ENCODE measurements at regions not wholly inside any gene's neighbourhood (a gene's known extent, or its start where the extent isn't known, plus 50 kb on each side); places are given as distances from the start of the nearest gene placed in this dataset.
"Not testable (repeated sequence)": the region's sequence is repeated elsewhere in the genome, so short reads cannot be mapped to it uniquely, and the experiment has no call there.

DNA sequence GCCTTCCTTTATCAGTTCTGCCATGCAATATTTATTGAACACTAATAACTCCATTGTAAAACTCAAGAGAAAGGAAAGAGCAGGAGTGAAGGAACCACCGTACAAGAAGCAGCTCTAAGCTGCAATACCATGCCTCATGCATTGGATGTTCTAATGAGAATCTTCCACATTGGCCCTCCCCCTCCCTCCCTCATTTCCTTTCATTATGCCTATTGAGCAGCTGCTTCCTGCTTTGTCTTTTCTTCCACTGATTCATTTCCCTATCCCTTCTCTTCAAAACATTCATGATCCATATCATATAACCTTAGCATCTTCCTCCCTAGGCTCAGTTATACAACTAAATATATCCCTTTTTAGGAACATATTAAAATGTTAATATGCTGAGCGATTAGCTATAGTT is 698.7 kb upstream of the GOLIM4 start:
- TF ChIP-seq, protein P1, sequence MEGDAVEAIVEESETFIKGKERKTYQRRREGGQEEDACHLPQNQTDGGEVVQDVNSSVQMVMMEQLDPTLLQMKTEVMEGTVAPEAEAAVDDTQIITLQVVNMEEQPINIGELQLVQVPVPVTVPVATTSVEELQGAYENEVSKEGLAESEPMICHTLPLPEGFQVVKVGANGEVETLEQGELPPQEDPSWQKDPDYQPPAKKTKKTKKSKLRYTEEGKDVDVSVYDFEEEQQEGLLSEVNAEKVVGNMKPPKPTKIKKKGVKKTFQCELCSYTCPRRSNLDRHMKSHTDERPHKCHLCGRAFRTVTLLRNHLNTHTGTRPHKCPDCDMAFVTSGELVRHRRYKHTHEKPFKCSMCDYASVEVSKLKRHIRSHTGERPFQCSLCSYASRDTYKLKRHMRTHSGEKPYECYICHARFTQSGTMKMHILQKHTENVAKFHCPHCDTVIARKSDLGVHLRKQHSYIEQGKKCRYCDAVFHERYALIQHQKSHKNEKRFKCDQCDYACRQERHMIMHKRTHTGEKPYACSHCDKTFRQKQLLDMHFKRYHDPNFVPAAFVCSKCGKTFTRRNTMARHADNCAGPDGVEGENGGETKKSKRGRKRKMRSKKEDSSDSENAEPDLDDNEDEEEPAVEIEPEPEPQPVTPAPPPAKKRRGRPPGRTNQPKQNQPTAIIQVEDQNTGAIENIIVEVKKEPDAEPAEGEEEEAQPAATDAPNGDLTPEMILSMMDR (IDR thresholded peaks at IDR 0.05): no peak
- Histone ChIP-seq H3K36me3 (no peaks in the 10 kb centered on the region), H3K27ac (no peak overlapping the region), H3K9me3 (no peaks in the 10 kb centered on the region), H3K4me1 (no peaks in the 10 kb centered on the region), H3K4me3 (no peak overlapping the region), H3K27me3 (no peaks in the 10 kb centered on the region)
- intact Hi-C loops (cut with DNase I): no loop called here
- DNase-seq (no peak), ATAC-seq (no peak)

DNA sequence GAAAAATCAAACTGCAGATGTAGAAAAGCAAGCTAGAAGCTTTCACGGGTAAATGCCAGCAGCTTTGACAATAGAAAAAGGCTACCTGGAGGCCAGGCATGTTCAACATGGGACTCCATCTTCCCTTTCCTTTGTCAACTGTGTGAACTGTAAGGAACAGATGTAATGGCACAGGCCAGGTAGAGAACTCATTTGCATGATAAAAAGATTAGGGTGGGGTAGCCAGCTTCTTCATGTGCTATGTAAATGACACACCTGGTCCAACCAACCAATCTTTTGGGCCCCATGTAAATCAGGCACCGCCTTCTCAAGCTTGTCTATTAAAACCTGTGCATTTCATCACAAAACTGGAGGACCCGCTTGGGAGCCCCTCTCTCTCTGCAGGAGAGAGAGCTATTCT is 686.5 kb upstream of the GOLIM4 start:
- TF ChIP-seq, protein P1 (IDR thresholded peaks at IDR 0.05): no peak
- intact Hi-C loops (cut with DNase I): no loop called here

DNA sequence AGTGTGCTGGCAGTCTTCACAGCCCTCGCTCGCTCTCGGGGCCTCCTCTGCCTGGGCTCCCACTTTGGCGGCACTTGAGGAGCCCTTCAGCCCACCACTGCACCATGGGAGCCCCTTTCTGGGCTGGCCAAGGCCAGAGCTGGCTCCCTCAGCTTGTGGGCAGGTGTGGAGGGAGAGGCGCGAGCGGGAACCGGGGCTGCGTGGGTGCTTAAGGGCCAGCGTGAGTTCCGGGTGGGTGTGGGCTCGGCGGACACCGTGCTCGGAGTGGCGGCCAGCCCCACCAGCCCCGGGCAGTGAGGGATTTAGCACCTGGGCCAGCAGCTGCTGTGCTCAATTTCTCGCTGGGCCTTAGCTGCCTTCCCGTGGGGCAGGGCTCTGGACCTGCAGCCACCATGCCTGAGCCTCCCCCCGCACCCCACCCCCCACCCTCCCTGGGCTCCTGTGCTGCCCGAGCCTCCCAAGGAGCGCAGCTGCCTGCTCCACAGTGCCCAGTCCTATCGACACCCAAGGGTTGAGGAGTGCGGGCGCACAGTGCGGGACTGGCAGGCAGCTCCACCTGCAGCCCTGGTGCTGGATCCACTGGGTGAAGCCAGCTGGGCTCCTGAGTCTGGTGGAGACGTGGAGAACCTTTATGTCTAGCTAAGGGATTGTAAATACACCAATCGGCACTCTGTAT is 684.4 kb upstream of the GOLIM4 start:
- H3K27me3 ChIP-seq; H3K4me3 ChIP-seq; ATAC-seq; intact Hi-C loops (cut with DNase I); H3K36me3 ChIP-seq; H3K4me1 ChIP-seq; H3K27ac ChIP-seq: not testable (repeated sequence)
- peaks cover 0 to 13% of the 10 kb centered on the region in 2 donors for H3K9me3 ChIP-seq
- peak in 1 of 4 donors; percentile 64 for DNase-seq

More for the DNA sequence above, 686.5 kb upstream of the GOLIM4 start:
- ATAC-seq (no peak), DNase-seq (no peak)
- H3K27me3 ChIP-seq: no peaks in the 10 kb centered on the region
- H3K9me3 ChIP-seq: peaks cover 0 to 15% of the 10 kb centered on the region in 2 donors
- no peaks in the 10 kb centered on the region for H3K4me1 ChIP-seq
- no peak overlapping the region for H3K27ac ChIP-seq
- H3K4me3 ChIP-seq: no peak overlapping the region
- H3K36me3 ChIP-seq: no peaks in the 10 kb centered on the region

DNA sequence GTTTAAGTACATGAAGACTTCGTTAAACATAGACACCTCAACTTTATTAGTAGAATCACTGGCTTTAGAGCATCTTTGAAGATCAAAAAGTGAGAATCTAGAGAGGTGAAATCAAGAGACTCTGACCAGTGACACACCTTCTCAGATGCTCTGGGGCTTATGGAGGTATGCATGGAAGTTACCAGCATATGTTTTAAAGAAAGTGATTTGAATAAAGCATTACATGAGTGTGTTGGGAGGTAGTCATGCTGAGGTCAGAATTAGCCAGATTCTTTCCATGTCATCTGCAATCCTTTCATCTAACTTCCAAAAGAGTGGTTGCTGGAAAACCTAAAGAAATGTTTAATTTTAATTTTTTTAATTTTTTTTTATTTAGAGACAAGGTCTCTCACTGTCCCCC is 658.0 kb upstream of the GOLIM4 start:
- Histone ChIP-seq H3K27ac (no peak overlapping the region), H3K27me3 (no peaks in the 10 kb centered on the region), H3K4me3 (no peak overlapping the region), H3K36me3 (no peaks in the 10 kb centered on the region), H3K9me3 (peaks cover 0 to 2% of the 10 kb centered on the region in 2 donors), H3K4me1 (no peaks in the 10 kb centered on the region)
- no peak for ATAC-seq
- DNase-seq: no peak
- TF ChIP-seq, protein P1 (IDR thresholded peaks at IDR 0.05): no peak
- intact Hi-C loops (cut with DNase I): no loop called here

DNA sequence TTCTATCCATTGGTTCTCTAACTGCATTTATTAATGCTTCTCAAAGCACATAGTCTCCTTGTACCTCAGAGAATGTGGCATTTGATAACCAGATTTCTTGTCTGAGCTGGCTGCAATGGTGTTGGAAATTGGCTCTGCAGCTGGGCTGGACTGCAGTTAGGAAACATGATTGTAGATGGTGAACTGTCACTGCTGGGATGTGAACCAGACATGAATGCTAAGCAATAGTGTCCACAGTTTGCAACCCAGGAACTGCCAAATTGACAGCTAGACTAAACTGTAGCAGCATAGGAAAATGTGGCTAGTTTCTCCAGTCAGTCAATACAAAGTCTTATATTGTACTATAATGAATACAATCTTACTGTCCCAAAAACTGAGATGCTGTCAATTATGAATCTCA is 656.6 kb upstream of the GOLIM4 start:
- intact Hi-C loops (cut with DNase I): no loop called here
- ATAC-seq (no peak), DNase-seq (no peak)

More for the DNA sequence above, 656.6 kb upstream of the GOLIM4 start:
- Histone ChIP-seq H3K36me3 (no peaks in the 10 kb centered on the region), H3K27ac (no peak overlapping the region), H3K9me3 (no peaks in the 10 kb centered on the region), H3K27me3 (no peaks in the 10 kb centered on the region), H3K4me3 (no peak overlapping the region), H3K4me1 (no peaks in the 10 kb centered on the region)
- TF ChIP-seq, protein P1 (IDR thresholded peaks at IDR 0.05): no peak

All from left lung (tissue), 4 donors.